ENCODE measurements at regions not wholly inside any gene's neighbourhood (a gene's known extent, or its start where the extent isn't known, plus 50 kb on each side); places are given as distances from the start of the nearest gene placed in this dataset.

DNA sequence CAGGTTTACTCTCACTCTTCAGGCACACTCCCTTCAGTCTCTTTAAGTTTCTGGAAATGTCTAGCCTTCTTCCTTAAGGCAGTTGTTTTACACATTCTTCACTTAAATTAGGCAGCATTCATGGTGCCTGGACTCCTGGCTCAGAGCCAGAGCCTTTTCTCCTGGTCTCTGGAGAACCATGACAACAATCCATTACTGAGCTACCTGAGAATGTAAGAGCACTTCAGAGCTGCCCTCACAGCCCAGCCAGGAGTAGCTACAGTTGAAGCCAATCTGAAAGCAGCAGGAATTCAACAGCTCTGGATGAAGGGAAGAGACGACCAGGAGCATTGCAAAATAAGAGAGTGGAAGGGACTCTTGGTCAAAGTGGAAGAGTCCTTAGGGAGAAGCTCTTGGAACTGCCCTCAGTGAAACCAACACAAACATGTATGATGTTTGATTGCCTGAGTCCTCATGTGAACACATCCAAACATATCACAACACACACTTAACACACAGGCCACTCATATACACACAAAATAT lies 416.8 kb upstream of the SPTLC3 start:
- TF ChIP-seq, protein P1, sequence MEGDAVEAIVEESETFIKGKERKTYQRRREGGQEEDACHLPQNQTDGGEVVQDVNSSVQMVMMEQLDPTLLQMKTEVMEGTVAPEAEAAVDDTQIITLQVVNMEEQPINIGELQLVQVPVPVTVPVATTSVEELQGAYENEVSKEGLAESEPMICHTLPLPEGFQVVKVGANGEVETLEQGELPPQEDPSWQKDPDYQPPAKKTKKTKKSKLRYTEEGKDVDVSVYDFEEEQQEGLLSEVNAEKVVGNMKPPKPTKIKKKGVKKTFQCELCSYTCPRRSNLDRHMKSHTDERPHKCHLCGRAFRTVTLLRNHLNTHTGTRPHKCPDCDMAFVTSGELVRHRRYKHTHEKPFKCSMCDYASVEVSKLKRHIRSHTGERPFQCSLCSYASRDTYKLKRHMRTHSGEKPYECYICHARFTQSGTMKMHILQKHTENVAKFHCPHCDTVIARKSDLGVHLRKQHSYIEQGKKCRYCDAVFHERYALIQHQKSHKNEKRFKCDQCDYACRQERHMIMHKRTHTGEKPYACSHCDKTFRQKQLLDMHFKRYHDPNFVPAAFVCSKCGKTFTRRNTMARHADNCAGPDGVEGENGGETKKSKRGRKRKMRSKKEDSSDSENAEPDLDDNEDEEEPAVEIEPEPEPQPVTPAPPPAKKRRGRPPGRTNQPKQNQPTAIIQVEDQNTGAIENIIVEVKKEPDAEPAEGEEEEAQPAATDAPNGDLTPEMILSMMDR (IDR thresholded peaks at IDR 0.05; ENCODE audit: insufficient read depth, low read depth, low read length), result no peak
- no peak for TF ChIP-seq EZH2 (IDR thresholded peaks at IDR 0.05; ENCODE audit: insufficient read depth, low read length)
- no peak overlapping the region for H3K4me3 Mint-ChIP-seq (ENCODE audit: unreplicated experiment)
- DNase-seq (ENCODE audit: low read depth), result no peak

GRCh38 chr20:12592756-12593155 lies 416.0 kb upstream of the SPTLC3 start:
- TF ChIP-seq, protein P1 (IDR thresholded peaks at IDR 0.05; ENCODE audit: insufficient read depth, low read depth, low read length), result no peak
- TF ChIP-seq EZH2 (IDR thresholded peaks at IDR 0.05; ENCODE audit: insufficient read depth, low read length), result no peak
- no peak for DNase-seq (ENCODE audit: low read depth)
- no peaks in the 10 kb centered on the region for H3K79me2 ChIP-seq (ENCODE audit: insufficient read depth, low read length)
- FAIRE-seq, result no peak
- no peaks in the 10 kb centered on the region for H4K20me1 ChIP-seq (ENCODE audit: insufficient read depth, low read length)
- no peak overlapping the region for H3K4me3 Mint-ChIP-seq (ENCODE audit: unreplicated experiment)
- no peaks in the 10 kb centered on the region for H3K27me3 Mint-ChIP-seq (ENCODE audit: low read depth, unreplicated experiment)
- H3K27ac Mint-ChIP-seq (ENCODE audit: unreplicated experiment), result no peak overlapping the region
- no peaks in the 10 kb centered on the region for H3K36me3 Mint-ChIP-seq (ENCODE audit: low read depth, unreplicated experiment)
- no peak overlapping the region for H3K27ac ChIP-seq (ENCODE audit: low read depth, low read length)
- H3K4me1 Mint-ChIP-seq (ENCODE audit: low read depth, unreplicated experiment), result peaks cover 5% of the 10 kb centered on the region
- H3K9me3 ChIP-seq (ENCODE audit: insufficient read depth, low read depth, low read length), result no peaks in the 10 kb centered on the region
- no peak overlapping the region for H3K4me3 ChIP-seq (ENCODE audit: insufficient read depth, low read depth, low read length)
- no peak overlapping the region for H3K4me2 ChIP-seq (ENCODE audit: low read length)
- H3K4me1 ChIP-seq (ENCODE audit: insufficient read depth, low read length), result no peaks in the 10 kb centered on the region
- H2AFZ ChIP-seq (ENCODE audit: low read depth, low read length), result no peak overlapping the region
- no peaks in the 10 kb centered on the region for H3K27me3 ChIP-seq (ENCODE audit: insufficient read depth, low read length)
- H3K9me3 Mint-ChIP-seq (ENCODE audit: unreplicated experiment), result no peaks in the 10 kb centered on the region
- no peak overlapping the region for H3K9ac ChIP-seq (ENCODE audit: low read length)
- no peaks in the 10 kb centered on the region for H3K36me3 ChIP-seq (ENCODE audit: insufficient read depth, low read length)

More for the DNA sequence above, 416.8 kb upstream of the SPTLC3 start:
- Histone ChIP-seq H3K9me3 (ENCODE audit: insufficient read depth, low read depth, low read length) (no peaks in the 10 kb centered on the region), H3K27ac (ENCODE audit: low read depth, low read length) (no peak overlapping the region), H3K36me3 (ENCODE audit: insufficient read depth, low read length) (no peaks in the 10 kb centered on the region), H2AFZ (ENCODE audit: low read depth, low read length) (no peak overlapping the region), H3K4me3 (ENCODE audit: insufficient read depth, low read depth, low read length) (no peak overlapping the region), H3K9ac (ENCODE audit: low read length) (no peak overlapping the region), H3K79me2 (ENCODE audit: insufficient read depth, low read length) (no peaks in the 10 kb centered on the region), H3K4me2 (ENCODE audit: low read length) (no peak overlapping the region), H3K27me3 (ENCODE audit: insufficient read depth, low read length) (no peaks in the 10 kb centered on the region), H3K4me1 (ENCODE audit: insufficient read depth, low read length) (no peaks in the 10 kb centered on the region), H4K20me1 (ENCODE audit: insufficient read depth, low read length) (no peaks in the 10 kb centered on the region)
- Mint-ChIP-seq H3K27ac (ENCODE audit: unreplicated experiment) (no peak overlapping the region), H3K36me3 (ENCODE audit: low read depth, unreplicated experiment) (no peaks in the 10 kb centered on the region), H3K4me1 (ENCODE audit: low read depth, unreplicated experiment) (peaks cover 5% of the 10 kb centered on the region), H3K27me3 (ENCODE audit: low read depth, unreplicated experiment) (no peaks in the 10 kb centered on the region), H3K9me3 (ENCODE audit: unreplicated experiment) (no peaks in the 10 kb centered on the region)
- no peak for FAIRE-seq

- DNase-seq (ENCODE audit: low read depth) (no peak), FAIRE-seq (no peak)
- no peak overlapping the region for H3K4me2 ChIP-seq (ENCODE audit: low read length)
- Mint-ChIP-seq H3K4me1 (ENCODE audit: low read depth, unreplicated experiment) (peaks cover 5% of the 10 kb centered on the region), H3K4me3 (ENCODE audit: unreplicated experiment) (no peak overlapping the region), H3K36me3 (ENCODE audit: low read depth, unreplicated experiment) (no peaks in the 10 kb centered on the region), H3K9me3 (ENCODE audit: unreplicated experiment) (no peaks in the 10 kb centered on the region), H3K27ac (ENCODE audit: unreplicated experiment) (no peak overlapping the region), H3K27me3 (ENCODE audit: low read depth, unreplicated experiment) (no peaks in the 10 kb centered on the region)
- no peak overlapping the region for H3K27ac ChIP-seq (ENCODE audit: low read depth, low read length)
- H3K79me2 ChIP-seq (ENCODE audit: insufficient read depth, low read length), result no peaks in the 10 kb centered on the region
- no peak overlapping the region for H3K9ac ChIP-seq (ENCODE audit: low read length)
- no peaks in the 10 kb centered on the region for H3K9me3 ChIP-seq (ENCODE audit: insufficient read depth, low read depth, low read length)
- H3K36me3 ChIP-seq (ENCODE audit: insufficient read depth, low read length), result no peaks in the 10 kb centered on the region
- TF ChIP-seq, protein P1 (IDR thresholded peaks at IDR 0.05; ENCODE audit: insufficient read depth, low read depth, low read length), result no peak
- no peak for TF ChIP-seq EZH2 (IDR thresholded peaks at IDR 0.05; ENCODE audit: insufficient read depth, low read length)
- H3K27me3 ChIP-seq (ENCODE audit: insufficient read depth, low read length), result no peaks in the 10 kb centered on the region
- no peak overlapping the region for H2AFZ ChIP-seq (ENCODE audit: low read depth, low read length)
- no peak overlapping the region for H3K4me3 ChIP-seq (ENCODE audit: insufficient read depth, low read depth, low read length)
- no peaks in the 10 kb centered on the region for H4K20me1 ChIP-seq (ENCODE audit: insufficient read depth, low read length)
- H3K4me1 ChIP-seq (ENCODE audit: insufficient read depth, low read length), result no peaks in the 10 kb centered on the region
Measured at GRCh38 chr20:12593342-12593873, 415.4 kb upstream of the SPTLC3 start.
